SK-N-SH treated with all-trans-retinoic acid at 6 μM for 48 hours (cell line): ENCODE measurements at regions not wholly inside any gene's neighbourhood (a gene's known extent, or its start where the extent isn't known, plus 50 kb on each side); places are given as distances from the start of the nearest gene placed in this dataset.

ENCODE experiments used
- ATAC-seq: fragments of 200-7000 bp; cut with Tn5 transposase; 3 replicates; pipeline ENCODE4 v1.9.1; 2020; ENCODE audit warnings: mild to moderate bottlenecking, moderate library complexity
- ARNTL ChIP-seq: fragments of 450-650 bp; formaldehyde crosslinking; IDR thresholded peaks from 2 replicates; pipeline ENCODE4 v1.5.0; 2020; ENCODE audit warnings: low read depth, mild to moderate bottlenecking, moderate library complexity, borderline replicate concordance
- BACH2 ChIP-seq: fragments of 250-450 bp; sonication (Bioruptor Pico); IDR thresholded peaks from 2 replicates; pipeline ENCODE4 v1.9.0; 2021; ENCODE audit warnings: mild to moderate bottlenecking, borderline replicate concordance
- CSDC2 ChIP-seq: fragments of 250-450 bp; sonication (Bioruptor Pico); IDR thresholded peaks from 2 replicates; pipeline ENCODE4 v1.5.0; 2020; ENCODE audit warnings: mild to moderate bottlenecking, moderate library complexity
- GLIS3 ChIP-seq: fragments of 250-450 bp; sonication (Bioruptor Pico); IDR thresholded peaks from 2 replicates; pipeline ENCODE4 v1.5.0; 2020; ENCODE audit warnings: mild to moderate bottlenecking, moderate library complexity
- ISL1 ChIP-seq: fragments of 250-450 bp; sonication (Bioruptor Pico); IDR thresholded peaks from 2 replicates; pipeline ENCODE4 v2.1.2; 2022; ENCODE audit warnings: mild to moderate bottlenecking, moderate library complexity
- PPARA ChIP-seq: fragments of 250-450 bp; sonication (Bioruptor Pico); IDR thresholded peaks from 2 replicates; pipeline ENCODE4 v1.5.0; 2020; ENCODE audit warnings: mild to moderate bottlenecking, borderline replicate concordance
- RARB ChIP-seq: fragments of 250-450 bp; sonication (Bioruptor Pico); IDR thresholded peaks from 2 replicates; pipeline ENCODE4 v1.8.0; 2021; ENCODE audit warnings: mild to moderate bottlenecking, moderate library complexity
- SNAI2 ChIP-seq: fragments of 250-450 bp; sonication (Bioruptor Pico); IDR thresholded peaks from 2 replicates; pipeline ENCODE4 v1.5.0; 2020; ENCODE audit warnings: mild to moderate bottlenecking, moderate library complexity
- TCF4 ChIP-seq: fragments of 250-450 bp; sonication (Bioruptor Pico); IDR thresholded peaks from 2 replicates; pipeline ENCODE4 v1.8.0; 2021; ENCODE audit warnings: mild to moderate bottlenecking, moderate library complexity, borderline replicate concordance
- TOX ChIP-seq: fragments of 250-450 bp; sonication (Bioruptor Pico); IDR thresholded peaks from 2 replicates; pipeline ENCODE4 v1.8.0; 2021; ENCODE audit warnings: mild to moderate bottlenecking, moderate library complexity, borderline replicate concordance
- ZC3H10 ChIP-seq: fragments of 250-450 bp; sonication (Bioruptor Pico); IDR thresholded peaks from 2 replicates; pipeline ENCODE4 v1.5.1; 2021; ENCODE audit warnings: mild to moderate bottlenecking, moderate library complexity
- ZFP30 ChIP-seq: fragments of 450-650 bp; formaldehyde crosslinking; IDR thresholded peaks from 2 replicates; pipeline ENCODE4 v1.5.0; 2022; ENCODE audit warnings: mild to moderate bottlenecking, moderate library complexity
- ZNF70 ChIP-seq: fragments of 450-650 bp; formaldehyde crosslinking; IDR thresholded peaks from 2 replicates; pipeline ENCODE4 v1.5.0; 2020; ENCODE audit warnings: mild to moderate bottlenecking, moderate library complexity
- ZNF8 ChIP-seq: fragments of 450-650 bp; formaldehyde crosslinking; IDR thresholded peaks from 2 replicates; pipeline ENCODE4 v1.5.0; 2020; ENCODE audit warnings: mild to moderate bottlenecking, moderate library complexity
- TF ChIP-seq, protein P1 (sequence below): fragments of 250-450 bp; sonication (Bioruptor Pico); IDR thresholded peaks from 2 replicates; pipeline ENCODE4 v1.5.1; 2021; ENCODE audit warnings: mild to moderate bottlenecking, moderate library complexity
- TF ChIP-seq, protein P2 (sequence below): fragments of 250-450 bp; sonication (Bioruptor Pico); IDR thresholded peaks from 2 replicates; pipeline ENCODE4 v1.5.1; 2020; ENCODE audit warnings: low read depth, mild to moderate bottlenecking, moderate library complexity
- TF ChIP-seq, protein P3 (sequence below): fragments of 250-450 bp; sonication (Bioruptor Pico); IDR thresholded peaks from 2 replicates; pipeline ENCODE4 v1.8.0; 2021; ENCODE audit warnings: low read depth, mild to moderate bottlenecking, moderate library complexity, borderline replicate concordance
- TF ChIP-seq, protein P4 (sequence below): fragments of 250-450 bp; sonication (Bioruptor Pico); IDR thresholded peaks from 2 replicates; pipeline ENCODE4 v1.5.0; 2020; ENCODE audit warnings: mild to moderate bottlenecking, moderate library complexity
- TF ChIP-seq, protein P5 (sequence below): fragments of 250-450 bp; sonication (Bioruptor Pico); IDR thresholded peaks from 2 replicates; pipeline ENCODE4 v1.8.0; 2020; ENCODE audit warnings: mild to moderate bottlenecking, moderate library complexity, borderline replicate concordance

DNA sequence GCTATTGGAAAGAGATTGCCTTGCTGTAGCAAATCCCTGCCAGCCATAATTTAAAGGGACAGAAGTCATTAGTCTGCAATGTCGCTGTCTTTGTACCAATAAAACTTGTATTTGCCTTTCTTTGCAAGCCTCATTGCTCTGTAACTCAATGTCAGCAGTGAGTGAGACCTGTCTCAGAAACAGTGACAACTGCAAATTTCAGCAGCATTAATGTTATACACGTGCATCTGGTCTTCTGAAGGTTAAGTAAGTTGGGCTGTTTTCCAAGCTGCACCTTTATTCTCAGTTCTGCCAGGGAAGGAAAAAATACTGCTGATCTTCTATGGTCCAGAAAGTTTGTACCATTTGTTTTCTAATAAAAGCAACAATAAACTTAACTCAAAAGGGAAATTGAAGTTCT lies 543.1 kb downstream of the TRIML1 start:
- TF ChIP-seq, protein P1, sequence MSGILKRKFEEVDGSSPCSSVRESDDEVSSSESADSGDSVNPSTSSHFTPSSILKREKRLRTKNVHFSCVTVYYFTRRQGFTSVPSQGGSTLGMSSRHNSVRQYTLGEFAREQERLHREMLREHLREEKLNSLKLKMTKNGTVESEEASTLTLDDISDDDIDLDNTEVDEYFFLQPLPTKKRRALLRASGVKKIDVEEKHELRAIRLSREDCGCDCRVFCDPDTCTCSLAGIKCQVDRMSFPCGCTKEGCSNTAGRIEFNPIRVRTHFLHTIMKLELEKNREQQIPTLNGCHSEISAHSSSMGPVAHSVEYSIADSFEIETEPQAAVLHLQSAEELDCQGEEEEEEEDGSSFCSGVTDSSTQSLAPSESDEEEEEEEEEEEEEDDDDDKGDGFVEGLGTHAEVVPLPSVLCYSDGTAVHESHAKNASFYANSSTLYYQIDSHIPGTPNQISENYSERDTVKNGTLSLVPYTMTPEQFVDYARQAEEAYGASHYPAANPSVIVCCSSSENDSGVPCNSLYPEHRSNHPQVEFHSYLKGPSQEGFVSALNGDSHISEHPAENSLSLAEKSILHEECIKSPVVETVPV (CRISPR knock-in tag): no peak
- TF ChIP-seq, protein P2, sequence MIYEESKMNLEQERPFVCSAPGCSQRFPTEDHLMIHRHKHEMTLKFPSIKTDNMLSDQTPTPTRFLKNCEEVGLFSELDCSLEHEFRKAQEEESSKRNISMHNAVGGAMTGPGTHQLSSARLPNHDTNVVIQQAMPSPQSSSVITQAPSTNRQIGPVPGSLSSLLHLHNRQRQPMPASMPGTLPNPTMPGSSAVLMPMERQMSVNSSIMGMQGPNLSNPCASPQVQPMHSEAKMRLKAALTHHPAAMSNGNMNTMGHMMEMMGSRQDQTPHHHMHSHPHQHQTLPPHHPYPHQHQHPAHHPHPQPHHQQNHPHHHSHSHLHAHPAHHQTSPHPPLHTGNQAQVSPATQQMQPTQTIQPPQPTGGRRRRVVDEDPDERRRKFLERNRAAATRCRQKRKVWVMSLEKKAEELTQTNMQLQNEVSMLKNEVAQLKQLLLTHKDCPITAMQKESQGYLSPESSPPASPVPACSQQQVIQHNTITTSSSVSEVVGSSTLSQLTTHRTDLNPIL (CRISPR knock-in tag): no peak
- TF ChIP-seq ARNTL (CRISPR knock-in tag) (no peak), PPARA (CRISPR knock-in tag) (no peak), BACH2 (no peak), ZNF70 (CRISPR knock-in tag) (no peak), ZC3H10 (CRISPR knock-in tag) (no peak), ZFP30 (CRISPR knock-in tag) (no peak), SNAI2 (no peak), RARB (CRISPR knock-in tag) (no peak), GLIS3 (CRISPR knock-in tag) (no peak), TOX (no peak)
- TF ChIP-seq, protein P3, sequence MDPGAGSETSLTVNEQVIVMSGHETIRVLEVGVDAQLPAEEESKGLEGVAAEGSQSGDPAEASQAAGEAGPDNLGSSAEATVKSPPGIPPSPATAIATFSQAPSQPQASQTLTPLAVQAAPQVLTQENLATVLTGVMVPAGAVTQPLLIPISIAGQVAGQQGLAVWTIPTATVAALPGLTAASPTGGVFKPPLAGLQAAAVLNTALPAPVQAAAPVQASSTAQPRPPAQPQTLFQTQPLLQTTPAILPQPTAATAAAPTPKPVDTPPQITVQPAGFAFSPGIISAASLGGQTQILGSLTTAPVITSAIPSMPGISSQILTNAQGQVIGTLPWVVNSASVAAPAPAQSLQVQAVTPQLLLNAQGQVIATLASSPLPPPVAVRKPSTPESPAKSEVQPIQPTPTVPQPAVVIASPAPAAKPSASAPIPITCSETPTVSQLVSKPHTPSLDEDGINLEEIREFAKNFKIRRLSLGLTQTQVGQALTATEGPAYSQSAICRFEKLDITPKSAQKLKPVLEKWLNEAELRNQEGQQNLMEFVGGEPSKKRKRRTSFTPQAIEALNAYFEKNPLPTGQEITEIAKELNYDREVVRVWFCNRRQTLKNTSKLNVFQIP: no peak
- TF ChIP-seq, protein P4, sequence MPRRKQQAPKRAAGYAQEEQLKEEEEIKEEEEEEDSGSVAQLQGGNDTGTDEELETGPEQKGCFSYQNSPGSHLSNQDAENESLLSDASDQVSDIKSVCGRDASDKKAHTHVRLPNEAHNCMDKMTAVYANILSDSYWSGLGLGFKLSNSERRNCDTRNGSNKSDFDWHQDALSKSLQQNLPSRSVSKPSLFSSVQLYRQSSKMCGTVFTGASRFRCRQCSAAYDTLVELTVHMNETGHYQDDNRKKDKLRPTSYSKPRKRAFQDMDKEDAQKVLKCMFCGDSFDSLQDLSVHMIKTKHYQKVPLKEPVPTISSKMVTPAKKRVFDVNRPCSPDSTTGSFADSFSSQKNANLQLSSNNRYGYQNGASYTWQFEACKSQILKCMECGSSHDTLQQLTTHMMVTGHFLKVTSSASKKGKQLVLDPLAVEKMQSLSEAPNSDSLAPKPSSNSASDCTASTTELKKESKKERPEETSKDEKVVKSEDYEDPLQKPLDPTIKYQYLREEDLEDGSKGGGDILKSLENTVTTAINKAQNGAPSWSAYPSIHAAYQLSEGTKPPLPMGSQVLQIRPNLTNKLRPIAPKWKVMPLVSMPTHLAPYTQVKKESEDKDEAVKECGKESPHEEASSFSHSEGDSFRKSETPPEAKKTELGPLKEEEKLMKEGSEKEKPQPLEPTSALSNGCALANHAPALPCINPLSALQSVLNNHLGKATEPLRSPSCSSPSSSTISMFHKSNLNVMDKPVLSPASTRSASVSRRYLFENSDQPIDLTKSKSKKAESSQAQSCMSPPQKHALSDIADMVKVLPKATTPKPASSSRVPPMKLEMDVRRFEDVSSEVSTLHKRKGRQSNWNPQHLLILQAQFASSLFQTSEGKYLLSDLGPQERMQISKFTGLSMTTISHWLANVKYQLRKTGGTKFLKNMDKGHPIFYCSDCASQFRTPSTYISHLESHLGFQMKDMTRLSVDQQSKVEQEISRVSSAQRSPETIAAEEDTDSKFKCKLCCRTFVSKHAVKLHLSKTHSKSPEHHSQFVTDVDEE (CRISPR knock-in tag): no peak
- no peak for ATAC-seq

DNA sequence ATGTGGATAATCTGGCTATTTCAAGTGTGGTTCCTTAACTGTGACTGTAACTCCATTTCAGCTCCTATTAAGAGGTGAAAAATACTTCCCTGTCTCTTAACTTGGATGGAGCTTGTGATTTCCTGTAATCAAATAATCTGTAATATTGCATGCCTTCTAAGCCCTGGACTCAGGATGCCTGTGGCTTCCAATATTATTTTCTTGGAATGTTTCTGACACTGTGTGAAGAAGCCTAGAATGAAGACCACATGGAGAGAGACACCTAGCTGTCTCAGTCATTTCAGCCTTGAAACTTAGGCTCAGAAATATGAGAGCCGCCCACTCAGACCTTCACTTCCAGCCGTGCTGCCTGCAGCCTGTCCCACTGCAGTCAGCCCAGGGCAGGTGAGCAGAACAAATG lies 544.3 kb downstream of the TRIML1 start:
- TF ChIP-seq ARNTL (CRISPR knock-in tag) (no peak), PPARA (CRISPR knock-in tag) (no peak), CSDC2 (CRISPR knock-in tag) (no peak), ISL1 (no peak)
- TF ChIP-seq, protein P1 (CRISPR knock-in tag): no peak
- ATAC-seq: no peak

DNA sequence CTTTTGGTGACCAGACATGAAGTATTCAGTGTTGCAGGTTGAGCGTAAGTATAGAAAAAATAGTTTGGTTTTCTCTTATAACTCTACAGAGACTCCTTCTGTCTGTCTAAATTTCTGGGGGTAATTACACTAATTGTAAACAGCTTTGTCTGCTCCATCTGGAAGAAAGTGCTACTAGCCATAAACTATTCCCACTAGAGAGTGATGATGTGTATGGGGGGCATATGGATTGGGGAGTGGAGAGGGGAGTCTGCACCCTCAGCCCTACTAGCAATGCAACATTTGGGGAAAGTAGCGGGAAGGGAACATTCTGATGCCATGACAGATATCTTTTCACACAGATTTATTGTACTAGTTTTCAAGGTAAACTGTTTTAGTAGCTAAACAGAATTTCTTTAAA lies 549.7 kb downstream of the TRIML1 start:
- ATAC-seq: no peak
- TF ChIP-seq PPARA (CRISPR knock-in tag) (no peak), ZC3H10 (CRISPR knock-in tag) (no peak), GLIS3 (CRISPR knock-in tag) (no peak), ZNF8 (CRISPR knock-in tag) (no peak), BACH2 (no peak), TCF4 (CRISPR knock-in tag) (no peak)
- TF ChIP-seq, protein P1 (CRISPR knock-in tag): no peak
- TF ChIP-seq, protein P2 (CRISPR knock-in tag): no peak
- TF ChIP-seq, protein P5, sequence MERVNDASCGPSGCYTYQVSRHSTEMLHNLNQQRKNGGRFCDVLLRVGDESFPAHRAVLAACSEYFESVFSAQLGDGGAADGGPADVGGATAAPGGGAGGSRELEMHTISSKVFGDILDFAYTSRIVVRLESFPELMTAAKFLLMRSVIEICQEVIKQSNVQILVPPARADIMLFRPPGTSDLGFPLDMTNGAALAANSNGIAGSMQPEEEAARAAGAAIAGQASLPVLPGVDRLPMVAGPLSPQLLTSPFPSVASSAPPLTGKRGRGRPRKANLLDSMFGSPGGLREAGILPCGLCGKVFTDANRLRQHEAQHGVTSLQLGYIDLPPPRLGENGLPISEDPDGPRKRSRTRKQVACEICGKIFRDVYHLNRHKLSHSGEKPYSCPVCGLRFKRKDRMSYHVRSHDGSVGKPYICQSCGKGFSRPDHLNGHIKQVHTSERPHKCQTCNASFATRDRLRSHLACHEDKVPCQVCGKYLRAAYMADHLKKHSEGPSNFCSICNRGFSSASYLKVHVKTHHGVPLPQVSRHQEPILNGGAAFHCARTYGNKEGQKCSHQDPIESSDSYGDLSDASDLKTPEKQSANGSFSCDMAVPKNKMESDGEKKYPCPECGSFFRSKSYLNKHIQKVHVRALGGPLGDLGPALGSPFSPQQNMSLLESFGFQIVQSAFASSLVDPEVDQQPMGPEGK (CRISPR knock-in tag): no peak
- TF ChIP-seq, protein P4 (CRISPR knock-in tag): no peak
- TF ChIP-seq, all 23 proteins: peak for 0
